Suprapubic skin (tissue), 4 donors: ENCODE measurements at regions not wholly inside any gene's neighbourhood (a gene's known extent, or its start where the extent isn't known, plus 50 kb on each side); places are given as distances from the start of the nearest gene placed in this dataset.
A peak's percentile ranks its signal among the peaks of the same experiment; 100 is the strongest.

Experiments
- DNase-seq, 2 donors: peaks; one replicate each; pipeline ENCODE4 v3.0.0-alpha.2; 2019; ENCODE audit warnings: low spot score in 2 of 2
- H3K27ac ChIP-seq: fragments of 200-600 bp; sonication (generic); one replicate; pipeline ENCODE4 v1.5.1; 2019
- H3K27me3 ChIP-seq: fragments of 200-600 bp; sonication (generic); one replicate; pipeline ENCODE4 v1.5.1; 2019
- H3K36me3 ChIP-seq: fragments of 200-600 bp; sonication (generic); one replicate; pipeline ENCODE4 v1.5.1; 2019
- H3K4me1 ChIP-seq: fragments of 200-600 bp; sonication (generic); one replicate; pipeline ENCODE4 v1.5.1; 2019
- H3K4me3 ChIP-seq: fragments of 200-600 bp; sonication (generic); one replicate; pipeline ENCODE4 v1.5.1; 2019; ENCODE audit warnings: mild to moderate bottlenecking
- H3K9me3 ChIP-seq: fragments of 200-600 bp; sonication (generic); one replicate; pipeline ENCODE4 v1.5.1; 2019
- CTCF ChIP-seq, 2 donors: fragments of 200-600 bp in 1 of 2; fragments of 450-650 bp in 1 of 2; sonication (generic) in 1 of 2; IDR thresholded peaks; one replicate each; pipeline ENCODE4 v1.5.1; 2016 to 2019; ENCODE audit warnings: antibody characterized with exemption in 2 of 2, mild to moderate bottlenecking in 1 of 2, moderate library complexity in 1 of 2
- EP300 ChIP-seq: sonication (generic); formaldehyde crosslinking; IDR thresholded peaks from one replicate; pipeline ENCODE4 v1.6.1; 2017; ENCODE audit warnings: antibody characterized with exemption
- POLR2A ChIP-seq, 2 donors: fragments of 450-650 bp; IDR thresholded peaks; one replicate each; pipeline ENCODE4 v1.6.1; 2017; ENCODE audit warnings: antibody characterized with exemption in 2 of 2, mild to moderate bottlenecking in 2 of 2, moderate library complexity in 2 of 2
- POLR2AphosphoS5 ChIP-seq, 3 donors: sonication (generic); formaldehyde crosslinking; IDR thresholded peaks; one replicate each; pipeline ENCODE4 v1.6.1; 2017; ENCODE audit warnings: antibody characterized with exemption in 3 of 3
- WGBS: methylation state at CpG from one replicate; pipeline ENCODE4 v1.1.5; 2018; 5-methylcytosine and 5-hydroxymethylcytosine counted together

GRCh38 chr20:60070791-60071190 is 112.6 kb downstream of the CDH26 start:
- WGBS = 72% methylated on average over 4 of the region's 4 CpGs
- DNase-seq = peak in 1 of 2 donors; percentile 55
- Histone ChIP-seq H3K4me1 (no peaks in the 10 kb centered on the region), H3K27me3 (no peaks in the 10 kb centered on the region), H3K4me3 (no peak overlapping the region), H3K9me3 (no peaks in the 10 kb centered on the region), H3K27ac (no peak overlapping the region), H3K36me3 (no peaks in the 10 kb centered on the region)
- TF ChIP-seq POLR2AphosphoS5 (IDR thresholded peaks at IDR 0.05) (no peak), CTCF (IDR thresholded peaks at IDR 0.05) (no peak), POLR2A (IDR thresholded peaks at IDR 0.05) (no peak), EP300 (no peak)

DNA sequence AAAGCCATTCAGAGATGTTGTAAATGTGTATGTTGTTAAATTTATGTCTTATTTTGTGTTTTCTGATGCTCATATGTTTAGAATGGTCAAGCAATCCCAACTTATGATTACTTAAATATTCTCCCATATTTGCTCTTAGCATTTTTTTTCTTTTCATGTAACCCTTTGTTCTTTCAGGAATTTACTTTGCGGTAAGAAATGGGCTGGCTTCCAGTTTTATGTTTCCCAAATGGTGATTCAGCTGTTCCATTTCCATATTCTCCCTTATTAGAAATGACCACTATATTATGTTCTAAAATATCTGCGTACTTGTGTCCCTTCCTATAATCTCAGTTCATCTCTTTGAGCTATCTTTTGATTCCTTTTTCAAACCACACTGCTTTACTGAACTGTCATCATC is 113.7 kb downstream of the CDH26 start:
- Histone ChIP-seq H3K4me3 (no peak overlapping the region), H3K36me3 (no peaks in the 10 kb centered on the region), H3K27ac (no peak overlapping the region), H3K27me3 (no peaks in the 10 kb centered on the region), H3K4me1 (no peaks in the 10 kb centered on the region), H3K9me3 (no peaks in the 10 kb centered on the region)
- DNase-seq = no peak
- WGBS = 60% methylated on average over 2 of the region's 2 CpGs
- TF ChIP-seq POLR2A (IDR thresholded peaks at IDR 0.05) (no peak), POLR2AphosphoS5 (IDR thresholded peaks at IDR 0.05) (no peak), CTCF (IDR thresholded peaks at IDR 0.05) (no peak), EP300 (no peak)

DNA sequence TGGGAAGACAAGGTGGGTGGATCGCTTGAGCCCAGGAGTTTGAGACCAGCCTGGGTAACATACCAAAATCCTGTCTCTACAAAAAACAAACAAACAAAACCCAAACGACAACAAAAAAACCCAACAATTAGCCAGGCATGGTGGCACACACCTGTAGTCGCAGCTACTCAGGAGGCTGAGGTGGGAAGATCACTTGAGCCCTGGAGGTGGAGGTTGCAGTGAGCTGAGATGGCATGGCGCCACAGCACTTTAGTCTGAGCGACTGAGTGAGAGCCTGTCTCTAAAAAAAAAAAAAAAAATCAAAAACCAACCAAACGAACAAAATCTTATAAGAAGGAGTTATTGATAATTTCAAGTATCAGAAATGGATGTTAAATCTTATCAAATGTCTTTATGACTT is 114.9 kb downstream of the CDH26 start:
- peak in 1 of 2 donors; percentile 35 for DNase-seq
- WGBS = 89% methylated on average over 6 of the region's 6 CpGs
- Histone ChIP-seq H3K27me3 (no peaks in the 10 kb centered on the region), H3K27ac (no peak overlapping the region), H3K9me3 (no peaks in the 10 kb centered on the region), H3K4me3 (no peak overlapping the region), H3K36me3 (no peaks in the 10 kb centered on the region), H3K4me1 (no peaks in the 10 kb centered on the region)
- TF ChIP-seq POLR2A (IDR thresholded peaks at IDR 0.05) (no peak), CTCF (IDR thresholded peaks at IDR 0.05) (no peak), POLR2AphosphoS5 (IDR thresholded peaks at IDR 0.05) (no peak), EP300 (no peak)

DNA sequence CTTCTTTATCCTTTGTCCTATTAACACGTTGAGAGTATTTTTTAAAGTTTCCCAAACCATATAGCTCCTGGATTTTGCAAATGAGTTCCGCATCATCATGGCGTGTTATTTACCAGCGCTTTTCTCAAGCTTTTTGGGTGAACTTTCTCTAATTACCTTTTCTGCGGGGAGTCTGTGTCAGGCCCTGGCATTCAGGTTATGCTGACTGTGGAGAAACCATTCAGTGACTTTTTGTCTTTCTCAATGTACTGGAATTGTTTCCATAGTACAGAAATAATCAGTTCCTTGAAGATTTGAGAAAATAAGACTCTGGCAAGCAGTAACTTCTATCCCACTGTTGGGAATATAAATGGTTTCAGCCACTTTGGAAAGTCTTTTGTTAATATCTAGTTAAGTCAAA is 115.3 kb downstream of the CDH26 start:
- H3K4me1 ChIP-seq = no peaks in the 10 kb centered on the region
- H3K9me3 ChIP-seq = no peaks in the 10 kb centered on the region
- no peaks in the 10 kb centered on the region for H3K27me3 ChIP-seq
- 84% methylated on average over 5 of the region's 5 CpGs for WGBS
- TF ChIP-seq CTCF (IDR thresholded peaks at IDR 0.05) (no peak), EP300 (no peak), POLR2AphosphoS5 (IDR thresholded peaks at IDR 0.05) (no peak), POLR2A (IDR thresholded peaks at IDR 0.05) (no peak)
- no peak for DNase-seq
- no peaks in the 10 kb centered on the region for H3K36me3 ChIP-seq
- no peak overlapping the region for H3K4me3 ChIP-seq
- no peak overlapping the region for H3K27ac ChIP-seq

DNA sequence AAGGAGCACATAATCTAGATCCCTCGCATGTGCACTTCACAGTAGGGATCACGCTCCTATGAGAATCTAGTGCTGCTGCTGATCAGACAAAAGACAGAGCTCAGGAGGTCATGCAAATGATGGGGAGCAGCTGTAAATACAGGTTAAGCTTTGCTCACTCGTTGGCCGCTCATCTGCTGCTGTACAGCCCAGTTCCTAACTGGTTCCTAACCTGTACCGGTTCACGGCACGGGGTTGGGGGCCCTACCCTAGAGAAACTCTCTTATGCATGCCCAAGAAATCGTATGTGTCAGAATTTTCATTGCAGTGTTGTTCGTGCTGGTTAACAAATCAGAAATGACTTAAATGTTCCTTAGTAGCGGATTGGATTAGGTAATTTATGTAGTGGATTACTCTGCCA is 116.1 kb downstream of the CDH26 start:
- DNase-seq = peak in 1 of 2 donors; percentile 53
- TF ChIP-seq CTCF (IDR thresholded peaks at IDR 0.05) (no peak), EP300 (no peak), POLR2A (IDR thresholded peaks at IDR 0.05) (no peak), POLR2AphosphoS5 (IDR thresholded peaks at IDR 0.05) (no peak)
- WGBS = 91% methylated on average over 10 of the region's 10 CpGs
- Histone ChIP-seq H3K27me3 (no peaks in the 10 kb centered on the region), H3K4me1 (no peaks in the 10 kb centered on the region), H3K27ac (no peak overlapping the region), H3K9me3 (no peaks in the 10 kb centered on the region), H3K4me3 (no peak overlapping the region), H3K36me3 (no peaks in the 10 kb centered on the region)
